A673 (cell line): ENCODE measurements at regions not wholly inside any gene's neighbourhood (a gene's known extent, or its start where the extent isn't known, plus 50 kb on each side); places are given as distances from the start of the nearest gene placed in this dataset.

Experiments used
- EZH2 ChIP-seq: fragments of 200-600 bp; sonication (generic); IDR thresholded peaks from 2 replicates; pipeline ENCODE4 v1.6.1; 2017; ENCODE audit warnings: borderline replicate concordance, low read depth, mild to moderate bottlenecking, mixed read lengths, antibody characterized with exemption, low read length; ENCODE audit not compliant: poor library complexity, severe bottlenecking
- TF ChIP-seq, protein P1 (sequence below): fragments of 300-800, 200-600 bp; sonication (generic); conservative IDR thresholded peaks from 2 replicates; pipeline ENCODE4 v1.5.1; 2017; ENCODE audit warnings: low read depth, mild to moderate bottlenecking, antibody characterized with exemption, low read length, moderate library complexity, mixed read lengths

DNA sequence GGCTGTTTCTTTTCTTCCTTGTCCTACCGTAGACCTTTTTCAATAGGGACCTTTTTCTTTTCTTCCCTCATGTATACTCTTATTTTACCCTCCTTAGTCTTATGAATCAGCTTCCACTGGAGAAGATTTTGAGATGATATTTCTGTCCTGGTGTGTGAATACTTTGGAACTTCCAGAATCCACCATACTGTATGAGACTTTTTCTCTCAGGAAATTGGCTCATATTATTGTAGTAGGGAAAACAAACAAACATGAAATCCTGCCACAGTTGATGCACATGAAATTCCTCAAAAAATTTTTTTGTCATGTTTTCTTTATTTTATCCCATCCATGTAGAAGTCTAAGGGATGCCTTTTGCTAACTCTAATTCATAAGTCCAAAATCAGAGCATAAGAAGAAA, 289.3 kb upstream of the PLSCR5 start:
- no peak for TF ChIP-seq EZH2
- TF ChIP-seq, protein P1, sequence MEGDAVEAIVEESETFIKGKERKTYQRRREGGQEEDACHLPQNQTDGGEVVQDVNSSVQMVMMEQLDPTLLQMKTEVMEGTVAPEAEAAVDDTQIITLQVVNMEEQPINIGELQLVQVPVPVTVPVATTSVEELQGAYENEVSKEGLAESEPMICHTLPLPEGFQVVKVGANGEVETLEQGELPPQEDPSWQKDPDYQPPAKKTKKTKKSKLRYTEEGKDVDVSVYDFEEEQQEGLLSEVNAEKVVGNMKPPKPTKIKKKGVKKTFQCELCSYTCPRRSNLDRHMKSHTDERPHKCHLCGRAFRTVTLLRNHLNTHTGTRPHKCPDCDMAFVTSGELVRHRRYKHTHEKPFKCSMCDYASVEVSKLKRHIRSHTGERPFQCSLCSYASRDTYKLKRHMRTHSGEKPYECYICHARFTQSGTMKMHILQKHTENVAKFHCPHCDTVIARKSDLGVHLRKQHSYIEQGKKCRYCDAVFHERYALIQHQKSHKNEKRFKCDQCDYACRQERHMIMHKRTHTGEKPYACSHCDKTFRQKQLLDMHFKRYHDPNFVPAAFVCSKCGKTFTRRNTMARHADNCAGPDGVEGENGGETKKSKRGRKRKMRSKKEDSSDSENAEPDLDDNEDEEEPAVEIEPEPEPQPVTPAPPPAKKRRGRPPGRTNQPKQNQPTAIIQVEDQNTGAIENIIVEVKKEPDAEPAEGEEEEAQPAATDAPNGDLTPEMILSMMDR: no peak
